CD14-positive monocyte (primary cell): ENCODE measurements at regions not wholly inside any gene's neighbourhood (a gene's known extent, or its start where the extent isn't known, plus 50 kb on each side); places are given as distances from the start of the nearest gene placed in this dataset.

Experiments
- DNase-seq, 3 donors: peaks; one replicate each; pipeline ENCODE4 v3.0.0-alpha.2; 2011 to 2022
- H2AFZ ChIP-seq: 2 replicates; pipeline ENCODE4 v1.6.0; 2012; ENCODE audit warnings: mild to moderate bottlenecking, low read depth, low read length, inconsistent platforms; ENCODE audit not compliant: insufficient read depth, poor library complexity, severe bottlenecking
- H3K27ac ChIP-seq, 2 donors: 1 replicate in 1 of 2; 2 replicates in 1 of 2; pipeline ENCODE4 v1.5.1; 2012 to 2013; ENCODE audit warnings: low read length in 2 of 2, control low read depth in 1 of 2, inconsistent platforms in 1 of 2, low read depth in 1 of 2, mild to moderate bottlenecking in 1 of 2
- H3K27me3 ChIP-seq, 2 donors: one replicate each; pipeline versions ENCODE4 v1.6.0 to v1.6.1; 2011 to 2013; ENCODE audit warnings: low read length in 2 of 2; ENCODE audit not compliant: control insufficient read depth in 2 of 2, insufficient read depth in 2 of 2
- H3K36me3 ChIP-seq, 2 donors: replicated peaks in 1 of 2; 1 replicate in 1 of 2; 2 replicates in 1 of 2; pipeline versions ENCODE4 v1.5.1 to v1.6.1; 2012 to 2013; ENCODE audit warnings: low read length in 2 of 2, control low read depth in 1 of 2, inconsistent platforms in 1 of 2, mild to moderate bottlenecking in 1 of 2; ENCODE audit not compliant: insufficient read depth in 2 of 2, control insufficient read depth in 1 of 2
- H3K4me1 ChIP-seq, 2 donors: 1 replicate in 1 of 2; 2 replicates in 1 of 2; pipeline versions ENCODE4 v1.5.1 to v1.6.1; 2012 to 2013; ENCODE audit warnings: low read length in 2 of 2, control low read depth in 1 of 2, inconsistent platforms in 1 of 2, mild to moderate bottlenecking in 1 of 2, moderate library complexity in 1 of 2; ENCODE audit not compliant: insufficient read depth in 2 of 2, control insufficient read depth in 1 of 2
- H3K4me2 ChIP-seq: replicated peaks from 2 replicates; pipeline ENCODE3; 2012; ENCODE audit warnings: low read length, moderate library complexity, mild to moderate bottlenecking; ENCODE audit not compliant: poor library complexity, severe bottlenecking; ENCODE audit errors: extremely low read depth
- H3K4me3 ChIP-seq, 3 experiments: fragments of 200-600 bp in 1 of 3; sonication (generic) in 1 of 3; replicated peaks in 1 of 3; 1 replicate in 2 of 3; 2 replicates in 1 of 3; pipeline ENCODE4 v1.5.1; 2011 to 2013; ENCODE audit warnings: low read length in 3 of 3, mild to moderate bottlenecking in 3 of 3, control low read depth in 2 of 3, low read depth in 2 of 3, inconsistent platforms in 1 of 3, moderate library complexity in 1 of 3
- H3K79me2 ChIP-seq: 2 replicates; pipeline ENCODE4 v1.6.0; 2012; ENCODE audit warnings: mild to moderate bottlenecking, control low read depth, inconsistent platforms, low read length, moderate library complexity; ENCODE audit not compliant: insufficient read depth
- H3K9ac ChIP-seq: 2 replicates; pipeline ENCODE4 v1.6.0; 2017; ENCODE audit warnings: low read length, mild to moderate bottlenecking; ENCODE audit not compliant: insufficient read depth, poor library complexity, severe bottlenecking
- H3K9me3 ChIP-seq, 2 donors: replicated peaks in 1 of 2; 1 replicate in 1 of 2; 2 replicates in 1 of 2; pipeline versions ENCODE4 v1.5.1 to v1.6.1; 2012 to 2013; ENCODE audit warnings: low read length in 2 of 2, control low read depth in 1 of 2; ENCODE audit not compliant: control insufficient read depth in 1 of 2, insufficient read depth in 1 of 2
- H4K20me1 ChIP-seq: 2 replicates; pipeline ENCODE4 v1.6.0; 2012; ENCODE audit warnings: mild to moderate bottlenecking, low read length, control low read depth, moderate library complexity; ENCODE audit not compliant: insufficient read depth
- H3K27ac Mint-ChIP-seq, 7 donors: one replicate each; pipeline ENCODE4 v1.8.0; 2020; ENCODE audit warnings: mild to moderate bottlenecking in 7 of 7, mixed read lengths in 7 of 7, moderate library complexity in 6 of 7, inconsistent platforms in 2 of 7
- H3K27me3 Mint-ChIP-seq, 3 donors: one replicate each; pipeline ENCODE4 v1.8.0; 2021 to 2022; ENCODE audit warnings: low read depth in 3 of 3, mild to moderate bottlenecking in 3 of 3, mixed read lengths in 3 of 3, moderate library complexity in 3 of 3, inconsistent platforms in 1 of 3
- H3K36me3 Mint-ChIP-seq, 2 donors: one replicate each; pipeline ENCODE4 v1.8.0; 2020; ENCODE audit warnings: mixed read lengths in 2 of 2, inconsistent platforms in 1 of 2, mild to moderate bottlenecking in 1 of 2
- H3K4me1 Mint-ChIP-seq: one replicate; pipeline ENCODE4 v1.8.0; 2020; ENCODE audit warnings: mild to moderate bottlenecking, mixed read lengths
- H3K4me3 Mint-ChIP-seq, 2 donors: one replicate each; pipeline ENCODE4 v1.8.0; 2020; ENCODE audit warnings: mild to moderate bottlenecking in 2 of 2, mixed read lengths in 2 of 2, moderate library complexity in 1 of 2
- H3K9me3 Mint-ChIP-seq, 7 donors: one replicate each; pipeline ENCODE4 v1.8.0; 2020 to 2022; ENCODE audit warnings: mixed read lengths in 7 of 7, mild to moderate bottlenecking in 6 of 7, moderate library complexity in 6 of 7, inconsistent platforms in 2 of 7
- CTCF ChIP-seq: fragments of 200-600 bp; IDR thresholded peaks from one replicate; pipeline ENCODE4 v1.8.0; 2022; ENCODE audit warnings: antibody characterized with exemption, mild to moderate bottlenecking
- WGBS: methylation state at CpG from one replicate; pipeline ENCODE4 v1.1.5; 2013; ENCODE audit warnings: missing lambda C conversion rate; ENCODE audit not compliant: insufficient coverage; 5-methylcytosine and 5-hydroxymethylcytosine counted together
- intact Hi-C, 2 donors: fragments of 100-400 bp; cut with micrococcal nuclease; formaldehyde crosslinking; loops; one replicate each; pipeline versions ENCODE4 v1.15.0 to v1.15.1; 2023

- H3K36me3 ChIP-seq, result no peaks in the 10 kb centered on the region
- H3K4me3 ChIP-seq, result no peak overlapping the region
- H3K79me2 ChIP-seq, result no peaks in the 10 kb centered on the region
- Mint-ChIP-seq H3K27ac (no peak overlapping the region), H3K4me1 (no peaks in the 10 kb centered on the region), H3K27me3 (no peaks in the 10 kb centered on the region), H3K36me3 (no peaks in the 10 kb centered on the region), H3K9me3 (peaks cover 0 to 20% (median 4%) of the 10 kb centered on the region in 7 donors), H3K4me3 (no peak overlapping the region)
- no peaks in the 10 kb centered on the region for H4K20me1 ChIP-seq
- H2AFZ ChIP-seq, result no peak overlapping the region
- no peak overlapping the region for H3K27ac ChIP-seq
- no peaks in the 10 kb centered on the region for H3K27me3 ChIP-seq
- TF ChIP-seq CTCF, result no peak
- peaks cover 16 to 17% of the 10 kb centered on the region in 2 donors for H3K9me3 ChIP-seq
- no peak for DNase-seq
- no peak overlapping the region for H3K4me2 ChIP-seq
- no peaks in the 10 kb centered on the region for H3K4me1 ChIP-seq
- intact Hi-C loops, result no loop called here
- no CpG with 5 or more reads among the region's 1 CpG for WGBS
- H3K9ac ChIP-seq, result no peak overlapping the region
Measured at GRCh38 chr13:88590574-88590973, 919.4 kb downstream of the SLITRK5 start.

GRCh38 chr13:88592105-88592504 lies 920.9 kb downstream of the SLITRK5 start:
- intact Hi-C loops, result no loop called here
- no peak for DNase-seq
- WGBS, result 100% methylated on average over 1 of the region's 1 CpG
- no peaks in the 10 kb centered on the region for H4K20me1 ChIP-seq
- H3K36me3 ChIP-seq, result no peaks in the 10 kb centered on the region
- H3K4me3 Mint-ChIP-seq, result no peak overlapping the region
- H3K79me2 ChIP-seq, result no peaks in the 10 kb centered on the region
- no peak overlapping the region for H2AFZ ChIP-seq
- no peaks in the 10 kb centered on the region for H3K27me3 Mint-ChIP-seq
- peaks cover 16 to 17% of the 10 kb centered on the region in 2 donors for H3K9me3 ChIP-seq
- no peaks in the 10 kb centered on the region for H3K36me3 Mint-ChIP-seq
- H3K27me3 ChIP-seq, result no peaks in the 10 kb centered on the region
- no peak overlapping the region for H3K27ac Mint-ChIP-seq
- H3K4me1 ChIP-seq, result no peaks in the 10 kb centered on the region
- no peak overlapping the region for H3K4me3 ChIP-seq
- H3K27ac ChIP-seq, result no peak overlapping the region
- no peak for TF ChIP-seq CTCF
- no peak overlapping the region for H3K4me2 ChIP-seq
- H3K9ac ChIP-seq, result no peak overlapping the region
- H3K4me1 Mint-ChIP-seq, result no peaks in the 10 kb centered on the region
- peaks cover 0 to 21% (median 6%) of the 10 kb centered on the region in 7 donors for H3K9me3 Mint-ChIP-seq
